ENCODE measurements at regions not wholly inside any gene's neighbourhood (a gene's known extent, or its start where the extent isn't known, plus 50 kb on each side); places are given as distances from the start of the nearest gene placed in this dataset.

DNA sequence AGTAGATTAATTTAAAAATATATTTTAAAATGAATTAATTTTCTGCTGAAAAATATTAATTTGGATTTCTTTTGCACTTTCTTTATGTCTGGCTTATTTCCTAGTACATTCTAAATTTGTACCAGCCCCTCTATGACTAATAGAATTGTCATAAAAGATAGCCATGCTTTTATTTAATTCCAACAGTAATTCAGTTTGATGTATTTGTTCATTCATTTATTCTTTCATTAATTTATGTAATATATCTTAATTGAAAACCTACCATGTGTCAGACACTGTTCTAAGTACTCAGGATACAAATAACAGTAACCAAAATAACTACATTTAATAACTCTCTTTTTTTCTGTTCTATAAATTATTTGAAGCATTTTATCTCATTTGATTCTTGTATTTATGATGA lies 264.0 kb upstream of the CCDC179 start:
- Histone ChIP-seq H2BK120ac (ENCODE audit: low read depth, low read length) (no peak overlapping the region), H3K9ac (ENCODE audit: low read length) (no peak overlapping the region), H2BK5ac (ENCODE audit: low read depth, low read length, poor library complexity, severe bottlenecking) (no peak overlapping the region), H2BK15ac (ENCODE audit: low read depth, poor library complexity, severe bottlenecking) (no peak overlapping the region), H4K91ac (ENCODE audit: low read length) (no peak overlapping the region), H3K27me3 (ENCODE audit: control insufficient read depth in 1 of 2, insufficient read depth in 1 of 2, low read length in 2 of 2) (no peaks in the 10 kb centered on the region), H3K4ac (ENCODE audit: low read depth in 1 of 2, low read length in 2 of 2) (no peak overlapping the region), H2AK5ac (ENCODE audit: low read length, severe bottlenecking) (no peak overlapping the region), H4K8ac (ENCODE audit: low read length) (no peak overlapping the region), H3K4me2 (ENCODE audit: low read length, poor library complexity, severe bottlenecking) (no peak overlapping the region), H3K79me1 (replicated peaks; ENCODE audit: low read length, poor library complexity, severe bottlenecking) (no peaks in the 10 kb centered on the region), H3K14ac (ENCODE audit: low read length in 2 of 2) (no peak overlapping the region), H2BK12ac (ENCODE audit: low read length in 2 of 2) (no peak overlapping the region), H3K36me3 (ENCODE audit: control insufficient read depth in 1 of 2, insufficient read depth in 2 of 2, low read depth in 1 of 2, low read length in 2 of 2) (no peaks in the 10 kb centered on the region), H3K4me1 (ENCODE audit: control insufficient read depth, insufficient read depth, low read depth, low read length) (no peaks in the 10 kb centered on the region), H3K4me3 (ENCODE audit: insufficient read depth in 1 of 2, low read depth in 1 of 2, low read length in 2 of 2) (no peak overlapping the region), H3K18ac (ENCODE audit: low read depth in 1 of 2, low read length in 2 of 2) (no peak overlapping the region), H3K23ac (ENCODE audit: low read length in 2 of 2) (no peak overlapping the region), H3K27ac (ENCODE audit: low read length, poor library complexity, severe bottlenecking) (no peak overlapping the region), H2AFZ (ENCODE audit: low read depth, low read length) (no peak overlapping the region), H3K9me3 (ENCODE audit: control insufficient read depth, low read length) (no peaks in the 10 kb centered on the region)
- no peak for DNase-seq

DNA sequence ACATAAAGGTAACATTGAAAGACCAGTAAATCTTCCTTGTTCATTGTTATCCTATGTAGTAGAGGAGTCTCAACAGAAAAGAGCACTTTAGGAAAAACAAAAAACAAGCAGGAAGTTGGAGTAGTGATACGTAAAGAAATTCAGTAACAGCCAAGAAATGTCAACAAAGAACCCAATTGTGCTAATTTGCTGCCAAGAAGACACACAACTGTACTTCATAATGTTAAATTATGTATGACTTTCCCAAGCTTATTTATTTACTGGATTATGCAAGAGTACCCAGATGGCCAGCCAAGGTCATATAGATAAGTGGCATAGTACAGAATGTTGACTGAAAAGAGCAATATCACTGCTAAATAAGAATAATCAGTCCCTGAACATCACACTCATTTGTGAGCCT lies 264.7 kb upstream of the CCDC179 start:
- Histone ChIP-seq H3K9ac (ENCODE audit: low read length) (no peak overlapping the region), H2BK15ac (ENCODE audit: low read depth, poor library complexity, severe bottlenecking) (no peak overlapping the region), H3K4me2 (ENCODE audit: low read length, poor library complexity, severe bottlenecking) (no peak overlapping the region), H4K8ac (ENCODE audit: low read length) (no peak overlapping the region), H3K4me3 (ENCODE audit: insufficient read depth in 1 of 2, low read depth in 1 of 2, low read length in 2 of 2) (no peak overlapping the region), H2AK5ac (ENCODE audit: low read length, severe bottlenecking) (no peak overlapping the region), H2BK5ac (ENCODE audit: low read depth, low read length, poor library complexity, severe bottlenecking) (no peak overlapping the region), H2BK120ac (ENCODE audit: low read depth, low read length) (no peak overlapping the region), H3K4ac (ENCODE audit: low read depth in 1 of 2, low read length in 2 of 2) (no peak overlapping the region), H3K27ac (ENCODE audit: low read length, poor library complexity, severe bottlenecking) (no peak overlapping the region), H3K23ac (ENCODE audit: low read length in 2 of 2) (no peak overlapping the region), H3K9me3 (ENCODE audit: control insufficient read depth, low read length) (no peaks in the 10 kb centered on the region), H3K27me3 (ENCODE audit: control insufficient read depth in 1 of 2, insufficient read depth in 1 of 2, low read length in 2 of 2) (no peaks in the 10 kb centered on the region), H3K4me1 (ENCODE audit: control insufficient read depth, insufficient read depth, low read depth, low read length) (no peaks in the 10 kb centered on the region), H2BK12ac (ENCODE audit: low read length in 2 of 2) (no peak overlapping the region), H3K18ac (ENCODE audit: low read depth in 1 of 2, low read length in 2 of 2) (no peak overlapping the region), H3K14ac (ENCODE audit: low read length in 2 of 2) (no peak overlapping the region), H4K91ac (ENCODE audit: low read length) (no peak overlapping the region), H3K79me1 (replicated peaks; ENCODE audit: low read length, poor library complexity, severe bottlenecking) (no peaks in the 10 kb centered on the region), H3K36me3 (ENCODE audit: control insufficient read depth in 1 of 2, insufficient read depth in 2 of 2, low read depth in 1 of 2, low read length in 2 of 2) (no peaks in the 10 kb centered on the region), H2AFZ (ENCODE audit: low read depth, low read length) (no peak overlapping the region)
- DNase-seq, result peak; percentile 54
- no CpG with 5 or more reads among the region's 1 CpG for WGBS

DNA sequence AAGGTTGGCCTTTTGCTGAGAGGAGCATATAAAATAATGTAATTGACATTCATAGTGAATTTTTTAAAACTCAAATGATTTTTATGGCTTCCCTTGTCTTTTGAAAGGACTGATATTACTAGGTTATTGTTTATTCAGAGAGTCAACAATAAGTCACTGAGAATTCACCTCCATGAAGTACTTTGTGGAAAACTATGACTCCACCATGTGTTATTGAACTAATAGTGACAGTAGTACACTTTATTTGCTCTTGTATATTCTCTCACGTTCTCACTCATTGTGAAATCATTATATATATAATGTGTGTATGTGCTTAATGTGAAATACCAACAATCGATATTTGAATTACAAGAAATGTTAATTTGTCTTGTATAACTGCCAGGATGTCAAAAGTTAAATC lies 267.4 kb upstream of the CCDC179 start:
- no peak overlapping the region for H3K14ac ChIP-seq (ENCODE audit: low read length in 2 of 2)
- no peak overlapping the region for H3K4me2 ChIP-seq (ENCODE audit: low read length, poor library complexity, severe bottlenecking)
- H2BK15ac ChIP-seq (ENCODE audit: low read depth, poor library complexity, severe bottlenecking), result no peak overlapping the region
- no peak overlapping the region for H3K4me3 ChIP-seq (ENCODE audit: insufficient read depth in 1 of 2, low read depth in 1 of 2, low read length in 2 of 2)
- H2BK120ac ChIP-seq (ENCODE audit: low read depth, low read length), result no peak overlapping the region
- H3K4ac ChIP-seq (ENCODE audit: low read depth in 1 of 2, low read length in 2 of 2), result no peak overlapping the region
- no peaks in the 10 kb centered on the region for H3K4me1 ChIP-seq (ENCODE audit: control insufficient read depth, insufficient read depth, low read depth, low read length)
- no peak overlapping the region for H3K9ac ChIP-seq (ENCODE audit: low read length)
- no peak overlapping the region for H2AK5ac ChIP-seq (ENCODE audit: low read length, severe bottlenecking)
- no peak overlapping the region for H2BK12ac ChIP-seq (ENCODE audit: low read length in 2 of 2)
- H3K18ac ChIP-seq (ENCODE audit: low read depth in 1 of 2, low read length in 2 of 2), result no peak overlapping the region
- DNase-seq, result no peak
- WGBS, result no CpG with 5 or more reads among the region's 2 CpGs
- H2AFZ ChIP-seq (ENCODE audit: low read depth, low read length), result no peak overlapping the region
- no peak overlapping the region for H4K8ac ChIP-seq (ENCODE audit: low read length)
- no peak overlapping the region for H2BK5ac ChIP-seq (ENCODE audit: low read depth, low read length, poor library complexity, severe bottlenecking)
- no peaks in the 10 kb centered on the region for H3K79me1 ChIP-seq (replicated peaks; ENCODE audit: low read length, poor library complexity, severe bottlenecking)
- H3K27ac ChIP-seq (ENCODE audit: low read length, poor library complexity, severe bottlenecking), result no peak overlapping the region
- H3K36me3 ChIP-seq (ENCODE audit: control insufficient read depth in 1 of 2, insufficient read depth in 2 of 2, low read depth in 1 of 2, low read length in 2 of 2), result no peaks in the 10 kb centered on the region
- H3K27me3 ChIP-seq (ENCODE audit: control insufficient read depth in 1 of 2, insufficient read depth in 1 of 2, low read length in 2 of 2), result no peaks in the 10 kb centered on the region
- H4K91ac ChIP-seq (ENCODE audit: low read length), result no peak overlapping the region
- H3K9me3 ChIP-seq (ENCODE audit: control insufficient read depth, low read length), result peaks cover 13% of the 10 kb centered on the region
- H3K23ac ChIP-seq (ENCODE audit: low read length in 2 of 2), result no peak overlapping the region

DNA sequence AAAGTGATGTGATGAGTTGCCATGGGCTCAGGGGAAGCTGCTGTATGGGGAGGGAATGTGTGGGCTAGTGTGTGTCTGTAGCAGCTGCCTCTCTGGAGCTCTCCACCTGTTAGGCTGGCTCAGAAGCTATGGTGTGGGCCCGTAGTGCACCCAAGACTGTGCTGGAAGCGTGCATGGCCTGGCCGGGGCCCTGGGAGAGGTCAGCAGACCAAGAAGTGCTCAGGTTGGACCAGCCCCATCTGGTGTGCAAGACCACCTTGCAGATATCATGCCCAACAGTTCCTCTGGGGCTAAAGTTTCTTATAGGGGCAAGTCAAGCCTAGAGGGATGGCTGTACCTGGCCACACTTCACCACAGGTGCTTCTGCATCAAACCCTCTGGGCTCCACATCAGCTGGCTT lies 274.4 kb upstream of the CCDC179 start:
- peak overlapping the region in 1 of 2 experiments; percentile 74 for H3K14ac ChIP-seq (ENCODE audit: low read length in 2 of 2)
- H3K9ac ChIP-seq (ENCODE audit: low read length), result no peak overlapping the region
- no peak overlapping the region for H2BK120ac ChIP-seq (ENCODE audit: low read depth, low read length)
- DNase-seq, result no peak
- H3K18ac ChIP-seq (ENCODE audit: low read depth in 1 of 2, low read length in 2 of 2), result no peak overlapping the region
- H3K9me3 ChIP-seq (ENCODE audit: control insufficient read depth, low read length), result peaks cover 26% of the 10 kb centered on the region
- no peak overlapping the region for H2BK15ac ChIP-seq (ENCODE audit: low read depth, poor library complexity, severe bottlenecking)
- 91% methylated on average over 3 of the region's 3 CpGs for WGBS
- no peak overlapping the region for H4K8ac ChIP-seq (ENCODE audit: low read length)
- H3K27ac ChIP-seq (ENCODE audit: low read length, poor library complexity, severe bottlenecking), result no peak overlapping the region
- no peaks in the 10 kb centered on the region for H3K36me3 ChIP-seq (ENCODE audit: control insufficient read depth in 1 of 2, insufficient read depth in 2 of 2, low read depth in 1 of 2, low read length in 2 of 2)
- H3K4me3 ChIP-seq (ENCODE audit: insufficient read depth in 1 of 2, low read depth in 1 of 2, low read length in 2 of 2), result no peak overlapping the region
- no peak overlapping the region for H3K4ac ChIP-seq (ENCODE audit: low read depth in 1 of 2, low read length in 2 of 2)
- H4K91ac ChIP-seq (ENCODE audit: low read length), result no peak overlapping the region
- H3K23ac ChIP-seq (ENCODE audit: low read length in 2 of 2), result no peak overlapping the region
- H3K4me2 ChIP-seq (ENCODE audit: low read length, poor library complexity, severe bottlenecking), result no peak overlapping the region
- H3K79me1 ChIP-seq (replicated peaks; ENCODE audit: low read length, poor library complexity, severe bottlenecking), result no peaks in the 10 kb centered on the region
- H2BK5ac ChIP-seq (ENCODE audit: low read depth, low read length, poor library complexity, severe bottlenecking), result no peak overlapping the region
- H2AK5ac ChIP-seq (ENCODE audit: low read length, severe bottlenecking), result no peak overlapping the region
- H2AFZ ChIP-seq (ENCODE audit: low read depth, low read length), result no peak overlapping the region
- H3K27me3 ChIP-seq (ENCODE audit: control insufficient read depth in 1 of 2, insufficient read depth in 1 of 2, low read length in 2 of 2), result no peaks in the 10 kb centered on the region
- no peak overlapping the region for H2BK12ac ChIP-seq (ENCODE audit: low read length in 2 of 2)
- peaks cover 2% of the 10 kb centered on the region for H3K4me1 ChIP-seq (ENCODE audit: control insufficient read depth, insufficient read depth, low read depth, low read length)
